ENCODE measurements at regions not wholly inside any gene's neighbourhood (a gene's known extent, or its start where the extent isn't known, plus 50 kb on each side); places are given as distances from the start of the nearest gene placed in this dataset.
"Not testable (repeated sequence)": the region's sequence is repeated elsewhere in the genome, so short reads cannot be mapped to it uniquely, and the experiment has no call there.

DNA sequence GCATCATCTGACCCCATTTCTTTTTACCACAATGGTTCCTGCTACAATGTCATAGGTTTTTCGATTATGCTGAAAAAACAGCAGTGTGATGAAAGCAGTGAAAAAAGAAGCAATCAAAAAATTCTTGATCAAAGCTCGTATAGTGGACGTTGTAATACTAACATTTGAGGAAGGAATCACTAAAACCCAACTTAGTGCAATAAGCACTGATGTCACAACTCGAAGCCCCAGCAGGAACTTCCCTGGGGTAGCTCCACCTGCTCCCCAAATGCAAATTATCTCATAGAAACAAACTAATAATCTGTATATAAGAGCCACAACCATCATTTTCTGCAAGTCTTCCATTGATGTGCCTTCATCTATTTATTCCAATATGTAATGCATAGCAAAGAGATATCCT is 285.6 kb upstream of the SGK1 start:
- DNase-seq = no peak

DNA sequence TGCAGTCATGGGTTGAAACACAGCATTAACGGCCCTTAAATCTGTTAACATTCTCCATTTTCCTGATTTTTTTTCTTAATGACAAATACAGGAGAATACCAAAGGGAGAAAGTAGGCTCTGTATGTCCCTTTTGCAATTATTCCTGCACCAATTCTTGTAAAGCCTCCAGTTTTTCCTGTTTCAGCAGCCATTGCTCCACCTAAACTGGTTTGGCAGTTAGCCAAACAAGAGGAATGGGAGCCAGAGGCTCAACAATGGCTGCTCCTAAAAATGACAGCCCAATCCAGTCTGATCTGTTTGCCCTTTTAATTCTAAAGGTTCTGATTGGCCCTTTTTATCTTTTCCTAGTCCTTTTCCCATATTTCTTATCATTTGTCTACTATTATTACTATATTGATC is 284.2 kb upstream of the SGK1 start:
- no peak for DNase-seq

DNA sequence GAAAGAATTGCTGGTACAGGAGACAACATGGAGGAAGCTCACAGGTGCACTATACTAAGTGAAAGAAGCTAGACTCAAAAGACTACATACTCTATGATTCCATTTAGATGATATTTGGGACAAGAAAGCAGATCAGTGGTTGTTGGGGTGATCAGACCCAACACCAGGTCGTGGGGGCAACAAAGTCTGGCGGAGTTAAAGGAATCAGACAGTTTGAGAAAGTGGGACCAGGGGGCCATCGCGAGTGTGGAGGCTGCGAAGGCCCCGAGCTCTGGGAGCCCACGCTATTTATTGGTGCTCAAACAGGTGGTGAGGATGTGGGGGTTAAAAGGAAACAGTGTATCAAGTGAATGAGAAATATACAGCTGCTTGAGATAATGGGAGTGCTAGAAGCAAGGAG is 282.8 kb upstream of the SGK1 start:
- no peak for DNase-seq

DNA sequence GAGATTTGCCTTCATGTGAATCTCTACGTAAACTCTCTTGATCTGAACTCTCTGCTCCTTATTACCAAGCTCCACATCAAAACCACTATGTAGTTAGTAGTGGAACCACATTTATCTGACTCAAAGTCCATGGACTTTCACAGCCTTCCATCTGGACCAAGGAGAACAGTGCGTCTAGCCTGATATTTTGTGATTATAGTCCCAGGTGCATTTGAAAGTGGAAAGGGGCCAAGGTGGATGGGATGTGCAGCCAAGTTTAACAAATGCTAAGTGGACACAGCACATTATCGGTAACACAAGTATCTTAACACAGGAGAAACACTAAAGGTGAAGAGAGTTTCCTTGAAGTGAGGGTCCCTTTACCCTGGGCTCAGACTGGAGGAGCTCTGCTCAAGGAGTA is 281.2 kb upstream of the SGK1 start:
- DNase-seq = no peak

DNA sequence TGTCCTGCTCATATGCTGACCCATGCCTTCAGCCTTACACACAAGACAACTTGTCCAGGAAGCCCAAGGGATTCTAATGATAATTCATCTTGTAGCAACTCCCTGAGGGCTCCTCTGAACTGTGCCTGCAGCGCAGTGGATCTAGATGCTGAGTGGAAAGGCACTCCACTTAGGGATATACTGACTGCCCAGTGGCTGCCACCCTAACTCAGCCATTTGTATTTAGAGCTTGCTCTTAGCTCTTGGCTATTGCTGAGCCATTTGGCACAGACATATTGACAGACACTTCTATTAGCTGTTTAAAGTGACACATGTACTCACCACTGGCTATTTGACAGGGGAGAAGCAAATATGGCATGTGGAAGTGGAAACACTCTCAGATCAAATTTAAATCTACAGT is 278.3 kb upstream of the SGK1 start:
- DNase-seq = no peak

DNA sequence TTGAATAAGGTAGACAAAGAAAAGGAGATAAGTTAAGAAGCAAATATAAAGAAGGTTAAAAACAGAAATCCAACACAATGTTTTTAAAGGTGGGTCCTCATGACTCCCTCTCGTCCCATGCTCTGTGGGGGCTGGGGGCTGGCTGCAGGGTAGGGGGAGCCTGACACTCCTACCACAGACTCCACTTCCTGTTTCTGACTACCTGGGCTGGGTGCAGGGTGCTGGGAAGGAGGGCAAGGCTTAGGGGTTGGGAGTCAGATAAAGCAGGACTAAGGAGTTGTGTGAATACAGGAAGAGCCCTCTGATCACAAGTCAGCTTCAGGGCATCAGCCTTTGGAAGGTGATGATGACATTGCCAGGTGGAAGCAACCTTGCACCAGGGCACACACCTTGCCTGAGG is 277.0 kb upstream of the SGK1 start:
- no peak for DNase-seq

DNA sequence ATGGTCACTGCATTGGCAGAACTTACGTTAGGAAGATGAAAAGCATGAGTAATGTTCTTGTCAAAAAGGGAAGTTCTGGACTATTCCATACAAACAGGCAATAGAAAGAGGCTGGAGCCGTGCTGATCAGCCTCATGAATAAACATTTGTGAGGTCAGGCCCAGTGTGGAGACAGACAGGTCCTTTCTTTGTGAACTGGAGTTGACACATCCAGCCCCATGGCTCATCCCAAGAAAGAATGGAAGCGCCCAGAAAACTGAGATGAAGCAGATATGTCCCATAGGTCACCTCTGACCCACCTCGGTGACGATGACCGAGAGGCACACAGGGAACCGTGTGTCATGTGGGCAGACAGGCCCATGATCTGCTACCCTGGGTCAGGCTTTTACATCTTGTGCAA is 276.0 kb upstream of the SGK1 start:
- peak; percentile 20 for DNase-seq

DNA sequence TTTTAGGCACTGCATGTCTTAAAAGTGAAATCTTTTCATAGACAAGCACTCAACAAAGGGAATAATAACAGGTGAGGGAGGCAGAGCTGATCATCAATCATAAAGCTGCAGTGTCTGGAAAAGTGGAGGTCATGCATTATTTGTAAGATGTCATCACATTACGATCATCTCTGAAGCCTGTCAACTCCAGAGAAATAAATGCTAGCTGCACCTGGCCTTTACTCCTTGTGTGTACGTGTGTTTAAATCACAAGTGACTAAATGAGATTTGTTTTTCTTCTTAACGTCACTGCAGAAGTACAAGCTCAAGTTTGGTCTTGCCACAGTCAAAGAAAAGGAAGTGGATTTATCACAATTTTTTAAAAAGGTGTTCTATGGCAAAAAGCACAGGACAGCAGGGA is 275.5 kb upstream of the SGK1 start:
- no peak for DNase-seq

DNA sequence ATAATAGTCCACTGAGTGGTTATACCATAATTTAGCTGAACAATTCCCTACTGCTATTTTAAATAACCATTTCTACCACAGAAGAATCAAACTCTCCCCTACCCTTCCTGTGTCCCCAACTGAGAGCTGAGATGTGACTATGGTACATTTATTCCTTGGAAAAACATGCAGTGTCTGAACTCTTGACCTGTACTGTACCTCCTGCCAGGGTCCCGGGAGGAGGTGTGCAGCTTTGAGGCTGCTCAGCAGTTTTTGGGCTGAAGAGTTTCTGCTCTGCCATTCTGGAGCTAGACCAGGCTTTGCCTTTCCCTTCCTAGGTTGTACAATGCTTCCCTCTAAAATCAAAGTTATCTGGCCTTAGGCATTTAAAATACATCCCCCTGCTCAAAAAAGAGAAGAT is 275.1 kb upstream of the SGK1 start:
- DNase-seq = no peak

DNA sequence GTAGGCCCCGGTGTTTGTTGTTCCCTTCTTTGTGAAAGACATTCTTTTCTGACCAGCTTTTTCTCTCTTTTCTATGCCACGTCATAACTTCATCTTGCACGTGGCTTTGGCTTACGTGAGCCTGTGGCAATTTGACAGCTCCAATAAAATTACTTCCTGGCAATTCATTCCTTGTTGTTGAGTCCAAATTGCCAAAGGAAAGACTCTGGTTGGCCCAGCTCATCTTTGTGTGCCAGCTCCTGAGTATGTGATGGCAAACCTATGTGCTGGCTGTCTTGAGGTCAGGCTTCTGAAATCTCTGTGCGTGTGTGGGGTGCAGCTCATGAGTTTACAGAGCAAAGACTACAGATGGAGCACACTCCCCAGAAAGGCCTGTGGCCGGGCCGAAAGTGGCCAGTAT is 272.5 kb upstream of the SGK1 start:
- DNase-seq = no peak

DNA sequence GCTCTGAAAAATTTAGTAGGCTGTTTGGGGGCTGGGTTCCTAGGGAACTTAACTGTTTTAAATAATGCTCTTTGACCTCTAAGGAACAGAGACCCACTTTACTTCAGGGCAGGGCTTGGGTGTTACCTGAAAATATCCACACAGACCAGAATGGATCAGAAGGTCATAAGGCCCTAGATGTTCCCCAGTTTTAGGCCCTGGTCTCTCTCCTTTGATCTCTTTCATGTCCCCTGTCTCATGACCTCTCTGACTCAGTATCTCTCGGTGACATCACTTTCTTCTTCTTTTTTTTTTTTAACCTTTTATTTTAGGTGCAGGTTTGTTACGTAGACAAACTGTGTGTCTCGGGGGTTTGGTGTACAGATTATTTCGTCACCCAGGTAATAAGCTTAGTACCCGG is 272.1 kb upstream of the SGK1 start:
- DNase-seq = no peak

DNA sequence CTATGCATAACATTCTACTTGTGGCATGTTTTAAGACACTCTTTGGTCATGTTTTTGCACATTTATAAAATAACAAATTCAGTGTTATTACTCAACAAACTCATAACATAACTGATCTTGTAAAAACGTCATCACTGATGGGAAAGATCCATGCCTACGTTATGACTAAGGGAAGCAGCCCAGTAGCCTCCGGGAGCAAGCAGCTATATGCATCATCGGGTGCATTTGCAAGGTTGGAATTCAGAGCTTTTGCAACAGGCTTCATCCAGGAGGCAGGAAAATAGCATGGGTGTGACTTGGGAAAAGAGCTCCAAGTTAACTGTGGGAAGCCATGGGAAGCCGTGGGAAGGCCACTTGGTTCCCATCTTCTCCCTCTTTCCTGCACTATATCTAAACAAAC is 271.6 kb upstream of the SGK1 start:
- no peak for DNase-seq

DNA sequence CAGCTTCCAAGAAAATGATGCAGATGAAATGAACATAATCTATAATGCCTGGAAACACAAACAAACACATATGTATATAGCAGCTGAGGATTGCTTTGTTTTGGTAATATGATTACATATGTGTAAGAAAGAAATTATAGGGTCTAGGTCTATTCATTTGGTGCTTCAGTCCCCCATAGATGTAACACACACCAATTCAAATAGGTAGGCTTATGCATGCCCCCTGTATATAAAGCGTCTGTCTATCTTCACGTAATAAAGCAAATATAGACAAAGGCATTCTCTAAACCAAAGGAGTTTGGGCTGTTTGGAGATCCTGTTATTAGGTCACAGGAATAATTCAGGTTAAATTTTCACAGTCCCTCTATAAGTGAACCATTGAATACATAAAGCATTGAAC is 270.4 kb upstream of the SGK1 start:
- no peak for DNase-seq

DNA sequence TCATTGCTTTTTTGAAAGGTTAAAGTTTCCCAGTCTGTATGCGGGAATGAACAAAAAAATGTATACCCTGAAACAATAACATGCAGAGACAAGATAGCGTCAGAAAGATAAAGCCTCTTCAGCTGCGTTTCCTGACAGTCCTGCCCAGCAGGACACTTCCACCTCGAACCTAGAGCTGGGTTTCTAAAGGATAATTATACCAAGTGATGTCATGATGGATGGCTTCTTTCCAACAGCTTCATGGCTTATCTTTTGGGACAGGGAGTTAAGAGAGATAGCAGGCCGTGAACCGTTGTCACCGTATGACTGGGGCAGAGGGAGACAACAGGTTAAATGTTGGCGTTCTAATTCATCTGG is 267.6 kb upstream of the SGK1 start:
- DNase-seq = no peak

DNA sequence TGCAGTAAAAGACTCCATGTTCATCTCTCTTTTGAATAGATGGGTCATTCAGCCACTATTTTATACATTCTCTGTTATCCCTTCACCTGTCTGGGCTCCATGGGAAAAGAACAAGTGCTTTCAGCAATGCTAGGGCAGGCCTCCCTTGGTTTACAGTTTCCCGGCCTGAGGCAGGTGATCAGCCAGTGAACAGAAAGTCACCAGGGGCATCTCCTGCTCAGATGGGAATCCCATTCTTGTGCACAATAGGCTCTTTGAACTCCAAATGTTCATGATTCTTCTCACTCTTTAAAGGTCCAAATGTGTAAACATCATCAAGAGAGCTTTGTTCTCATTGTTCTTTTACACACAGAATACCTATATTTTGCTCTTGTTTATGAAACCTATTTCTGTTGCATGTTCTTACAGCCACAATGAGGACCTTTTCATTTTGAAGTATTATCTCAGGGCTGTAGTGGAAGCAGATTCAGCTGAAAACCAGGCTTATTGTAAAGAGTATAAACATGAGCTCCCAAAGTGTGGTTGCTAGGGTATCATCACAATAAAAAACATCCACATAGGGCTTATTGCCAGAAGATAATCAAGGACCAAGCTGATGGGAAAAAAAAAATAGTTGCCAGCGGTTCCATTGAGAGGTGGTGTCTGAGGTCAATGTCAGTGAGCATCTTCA is 267.1 kb upstream of the SGK1 start:
- no peak for DNase-seq

DNA sequence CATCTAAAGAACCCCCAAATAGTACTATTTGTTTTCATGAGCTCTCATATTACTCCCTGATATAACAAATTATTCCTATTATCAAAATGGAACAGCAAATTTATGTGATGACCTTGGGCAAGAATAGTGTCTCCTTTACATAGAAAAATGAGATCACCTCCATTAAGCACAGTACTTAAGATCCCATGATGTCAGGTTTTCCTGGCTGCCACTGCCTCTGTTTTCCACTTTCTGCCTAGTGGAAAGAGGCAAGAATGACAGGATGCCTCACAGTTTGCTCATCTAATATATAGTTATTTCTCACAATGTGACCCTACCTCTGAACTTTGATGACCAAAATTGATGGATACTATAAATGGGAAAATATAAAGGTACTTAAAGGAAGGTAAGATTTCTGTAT is 260.1 kb upstream of the SGK1 start:
- DNase-seq = no peak

DNA sequence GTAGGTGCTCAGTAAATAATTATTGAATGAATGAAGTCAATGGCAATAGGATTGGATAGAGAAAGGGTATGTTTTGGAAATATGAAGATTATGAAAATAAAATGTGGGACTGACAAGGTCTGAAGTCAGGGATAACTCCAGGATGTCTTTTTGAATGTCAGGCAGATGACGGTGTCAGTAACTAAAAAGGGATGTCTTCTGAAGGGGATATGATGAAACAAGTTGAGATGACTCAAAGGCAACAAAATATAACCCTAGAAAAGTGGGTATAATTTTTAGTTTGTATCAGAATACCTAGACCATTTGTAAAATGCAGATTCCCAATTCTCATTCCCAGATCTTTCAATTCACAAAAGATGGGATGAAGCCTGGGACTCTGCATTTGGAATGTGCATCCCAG is 257.3 kb upstream of the SGK1 start:
- no peak for DNase-seq

DNA sequence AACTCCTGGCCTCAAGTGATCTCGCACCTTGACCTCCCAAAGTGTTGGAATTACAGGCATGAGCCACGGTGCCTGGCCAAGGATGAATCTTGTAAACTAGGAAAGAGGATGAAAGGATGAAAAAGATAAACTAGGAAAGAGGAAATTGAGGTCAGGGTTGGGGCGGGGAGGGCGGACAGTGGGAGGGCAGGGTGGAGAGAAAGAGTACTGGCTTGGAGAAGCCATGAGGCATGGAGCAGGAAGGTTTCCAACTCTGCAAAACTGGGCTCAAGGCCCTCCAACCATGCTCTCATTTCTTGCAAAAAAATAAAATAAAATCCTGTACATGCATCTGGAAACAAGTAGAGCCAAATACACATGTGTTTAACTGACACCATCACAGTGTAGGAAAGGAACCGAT is 256.6 kb upstream of the SGK1 start:
- DNase-seq = no peak

DNA sequence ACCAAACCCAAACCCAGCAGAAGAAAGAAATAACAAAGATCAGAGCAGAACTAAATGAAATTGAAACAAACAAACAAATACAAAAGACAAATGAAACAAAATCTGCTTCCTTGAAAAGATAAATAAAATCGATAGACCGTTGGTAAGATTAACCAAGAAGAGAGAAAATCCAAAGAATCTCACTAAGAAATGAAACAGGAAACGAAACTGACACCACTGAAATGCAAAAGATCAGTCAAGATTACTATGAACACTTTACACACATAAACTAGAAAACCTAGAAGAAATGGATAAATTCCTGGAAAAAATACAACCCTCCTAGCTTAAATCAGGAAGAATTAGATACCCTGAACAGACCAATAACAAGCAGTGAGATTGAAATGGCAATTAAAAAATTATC is 252.1 kb upstream of the SGK1 start:
- DNase-seq = not testable (repeated sequence)

DNA sequence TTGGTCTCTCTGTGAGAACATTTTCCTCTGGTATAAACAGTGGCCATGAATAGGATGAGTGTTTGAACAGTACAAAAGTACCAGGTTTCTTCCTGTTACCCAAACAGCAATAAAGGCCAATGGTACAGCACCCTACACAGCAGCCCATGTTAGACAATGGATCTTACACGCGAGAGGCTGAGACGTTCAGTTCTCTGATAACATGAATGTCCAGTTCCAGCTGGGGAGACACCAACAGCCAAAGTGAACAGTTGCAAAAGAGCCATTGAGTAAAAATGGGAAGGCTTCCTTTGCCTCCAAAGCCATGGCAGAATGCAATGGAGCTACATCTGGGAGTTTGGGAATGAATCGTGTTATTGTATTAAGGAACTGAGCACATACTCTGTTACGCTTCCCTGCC is 246.8 kb upstream of the SGK1 start:
- peak; percentile 80 for DNase-seq

DNA sequence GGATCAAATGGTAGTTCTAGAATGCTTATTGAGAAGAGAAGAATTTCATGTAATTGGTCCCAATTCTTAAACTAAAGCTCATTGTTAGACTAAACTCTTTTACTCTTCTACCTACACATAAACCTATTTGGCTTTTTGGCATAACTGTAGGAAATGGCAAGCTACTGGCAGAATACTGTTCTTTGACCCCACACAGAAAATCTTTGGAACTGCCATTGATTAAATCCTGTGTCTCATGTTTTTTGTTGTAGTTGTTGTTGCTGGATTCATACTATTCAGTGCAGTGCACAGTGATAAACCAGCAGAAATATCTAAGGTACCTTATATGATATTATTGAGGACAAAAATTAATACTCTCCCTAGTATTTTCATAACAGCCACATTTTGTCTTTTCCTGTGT is 242.1 kb upstream of the SGK1 start:
- no peak for DNase-seq

DNA sequence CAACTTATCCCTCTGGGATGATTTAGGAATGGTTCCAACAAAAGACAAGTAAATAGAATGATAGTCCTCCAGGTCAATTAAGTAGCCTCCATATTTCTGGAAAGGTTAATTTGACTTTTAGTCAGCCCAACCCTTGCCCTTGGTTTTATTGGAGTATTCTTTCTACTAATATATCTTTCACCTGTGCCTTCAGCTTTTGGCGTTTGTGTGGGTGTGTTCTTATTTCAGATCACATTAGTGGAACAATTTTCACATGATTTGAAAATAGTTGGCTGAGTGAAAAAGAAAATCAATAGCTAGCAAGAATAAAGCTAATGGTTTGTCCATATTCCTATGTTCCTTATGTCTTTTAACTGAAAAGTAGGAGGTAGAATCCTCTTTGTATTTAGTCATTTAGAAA is 239.6 kb upstream of the SGK1 start:
- no peak for DNase-seq

DNA sequence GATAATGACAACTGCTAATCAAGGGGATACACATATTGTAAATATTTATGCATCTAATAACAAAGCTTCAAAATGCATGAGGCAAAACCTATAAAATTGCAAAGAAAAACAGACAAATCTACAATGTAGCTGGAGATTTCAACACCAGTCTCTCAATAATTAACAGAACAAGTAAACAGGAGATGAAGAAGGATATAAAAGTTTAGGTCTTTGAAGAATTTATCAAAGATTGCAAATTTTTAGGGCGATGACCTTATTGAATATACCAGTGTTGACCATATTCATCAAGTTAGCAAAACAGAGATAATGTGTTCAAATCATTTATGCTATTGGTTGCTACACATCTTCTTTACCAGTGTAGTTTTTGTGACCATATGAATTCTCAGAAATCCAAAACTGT is 237.8 kb upstream of the SGK1 start:
- no peak for DNase-seq

DNA sequence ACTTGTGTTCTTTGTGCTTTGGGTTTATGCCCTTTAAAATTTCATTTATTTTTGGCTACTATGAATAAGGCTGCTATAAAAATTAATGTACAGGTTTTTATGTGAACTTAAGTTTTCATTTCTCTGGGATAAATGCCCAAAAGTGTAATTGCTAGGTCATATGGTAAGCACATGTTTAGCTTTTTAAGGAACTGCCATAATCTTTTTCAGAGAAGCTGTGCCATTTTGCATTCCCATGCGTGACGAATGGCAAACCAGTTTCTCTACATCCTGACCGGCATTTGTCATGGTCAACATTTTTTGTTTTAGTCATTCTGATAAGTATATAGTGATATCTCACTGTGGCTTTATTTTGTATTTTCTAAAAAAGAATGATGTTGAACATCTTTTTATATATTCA is 236.0 kb upstream of the SGK1 start:
- DNase-seq = no peak

DNA sequence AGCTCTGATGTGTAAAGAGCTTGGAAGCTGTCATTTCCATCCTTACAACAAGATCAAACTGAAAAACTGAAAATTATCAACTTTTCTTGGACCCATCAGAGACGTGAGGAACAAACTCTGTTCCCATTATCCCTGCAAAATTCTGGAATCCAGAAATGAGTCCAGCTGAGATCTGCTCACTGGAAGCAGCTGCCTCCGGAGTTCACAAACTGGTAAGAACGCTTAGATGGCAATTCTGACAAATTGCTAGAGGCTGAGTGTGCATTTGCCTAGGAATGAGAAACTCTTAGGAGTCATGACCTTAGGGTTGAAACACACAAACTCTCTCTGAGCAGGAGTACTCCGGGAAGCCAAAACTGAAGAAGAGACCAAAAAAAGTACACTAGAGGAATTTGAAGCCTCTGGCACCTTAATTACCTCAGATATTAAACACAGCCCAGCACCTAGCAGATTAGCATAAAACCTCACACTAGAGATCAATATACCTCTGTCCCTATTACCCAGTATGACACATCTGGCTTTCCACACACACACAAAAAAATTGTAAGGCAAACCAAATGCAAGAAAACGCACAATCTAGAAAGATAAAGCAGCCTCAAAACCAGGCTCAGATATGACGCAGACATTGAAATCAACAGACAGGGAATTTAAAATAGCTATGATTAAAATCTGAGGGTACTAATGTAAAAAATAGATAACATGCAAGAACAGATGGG is 233.5 kb upstream of the SGK1 start:
- DNase-seq = no peak

Measured in occipital lobe (tissue), 1 donor.